Glutamatergic neuron (in vitro differentiated cells): ENCODE measurements at regions not wholly inside any gene's neighbourhood (a gene's known extent, or its start where the extent isn't known, plus 50 kb on each side); places are given as distances from the start of the nearest gene placed in this dataset.

Experiments
- DNase-seq: peaks from one replicate; pipeline ENCODE4 v3.0.0; 2022
- H3K27ac Mint-ChIP-seq: one replicate; pipeline ENCODE4 v1.8.0; 2020; ENCODE audit warnings: mild to moderate bottlenecking, mixed read lengths, inconsistent platforms; ENCODE audit not compliant: unreplicated experiment
- H3K27me3 Mint-ChIP-seq: one replicate; pipeline ENCODE4 v1.8.0; 2020; ENCODE audit warnings: mild to moderate bottlenecking, moderate library complexity, mixed read lengths, inconsistent platforms; ENCODE audit not compliant: unreplicated experiment
- H3K36me3 Mint-ChIP-seq: one replicate; pipeline ENCODE4 v1.8.0; 2020; ENCODE audit warnings: mild to moderate bottlenecking, mixed read lengths, inconsistent platforms; ENCODE audit not compliant: unreplicated experiment
- H3K4me1 Mint-ChIP-seq: one replicate; pipeline ENCODE4 v1.8.0; 2020; ENCODE audit warnings: mild to moderate bottlenecking, low read depth, mixed read lengths, inconsistent platforms; ENCODE audit not compliant: unreplicated experiment
- H3K4me3 Mint-ChIP-seq: one replicate; pipeline ENCODE4 v1.8.0; 2020; ENCODE audit warnings: mild to moderate bottlenecking, mixed read lengths, inconsistent platforms; ENCODE audit not compliant: unreplicated experiment
- H3K9me3 Mint-ChIP-seq: one replicate; pipeline ENCODE4 v1.8.0; 2020; ENCODE audit warnings: mild to moderate bottlenecking, moderate library complexity, mixed read lengths, inconsistent platforms; ENCODE audit not compliant: unreplicated experiment
- TF ChIP-seq, protein P1 (sequence below): fragments of 200-600 bp; sonication (generic); IDR thresholded peaks from one replicate; pipeline ENCODE4 v1.5.0; 2021; ENCODE audit not compliant: partially characterized antibody, unreplicated experiment

DNA sequence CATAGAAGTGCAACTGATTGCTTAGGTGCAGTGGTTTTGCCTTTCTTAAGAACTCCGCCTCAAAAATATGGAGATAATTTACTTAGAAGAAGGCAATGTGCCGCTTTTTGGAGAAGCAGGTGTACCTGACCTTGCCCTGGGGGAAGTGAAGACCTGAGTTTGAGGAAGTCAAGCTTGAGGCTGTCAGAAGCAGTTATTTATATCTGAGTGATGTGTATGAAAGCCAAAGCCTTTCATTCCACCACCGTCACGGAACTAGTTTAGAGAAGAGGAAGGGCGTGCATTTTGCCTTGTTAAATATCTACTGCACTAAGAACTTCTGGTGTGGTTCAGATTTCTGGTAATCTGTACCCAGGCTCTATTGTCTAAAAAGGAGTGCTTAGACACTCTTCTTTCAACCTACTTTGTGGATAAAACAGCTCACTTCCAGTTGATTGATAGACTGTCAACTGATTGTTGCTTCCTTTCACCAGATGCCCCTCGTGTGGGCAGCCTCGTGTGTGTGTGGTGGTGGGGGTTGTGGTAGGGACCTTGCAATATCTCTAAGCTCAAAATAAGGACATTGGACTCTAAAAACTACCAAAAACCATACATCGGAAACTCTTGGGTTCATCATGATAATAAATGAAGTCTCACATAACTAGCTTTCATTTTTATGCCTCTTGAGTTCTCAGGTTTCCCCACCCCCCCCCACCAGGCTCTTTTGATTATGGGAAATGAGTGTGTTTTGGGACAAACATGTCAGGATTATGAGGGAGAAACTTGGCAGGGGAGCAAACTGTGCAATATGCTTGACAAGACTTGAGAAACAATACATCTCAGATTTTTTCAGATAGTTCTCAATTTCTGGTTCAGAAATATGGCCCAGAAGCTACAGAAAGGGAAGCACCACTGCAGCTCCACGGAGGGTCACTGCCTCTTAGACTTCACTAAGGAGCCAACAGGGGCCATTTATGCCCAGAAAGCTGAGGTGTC lies 78.6 kb downstream of the ARF6 start:
- peaks cover 5% of the 10 kb centered on the region for H3K36me3 Mint-ChIP-seq
- no peak for DNase-seq
- H3K9me3 Mint-ChIP-seq, result peaks cover 3% of the 10 kb centered on the region
- TF ChIP-seq, protein P1, sequence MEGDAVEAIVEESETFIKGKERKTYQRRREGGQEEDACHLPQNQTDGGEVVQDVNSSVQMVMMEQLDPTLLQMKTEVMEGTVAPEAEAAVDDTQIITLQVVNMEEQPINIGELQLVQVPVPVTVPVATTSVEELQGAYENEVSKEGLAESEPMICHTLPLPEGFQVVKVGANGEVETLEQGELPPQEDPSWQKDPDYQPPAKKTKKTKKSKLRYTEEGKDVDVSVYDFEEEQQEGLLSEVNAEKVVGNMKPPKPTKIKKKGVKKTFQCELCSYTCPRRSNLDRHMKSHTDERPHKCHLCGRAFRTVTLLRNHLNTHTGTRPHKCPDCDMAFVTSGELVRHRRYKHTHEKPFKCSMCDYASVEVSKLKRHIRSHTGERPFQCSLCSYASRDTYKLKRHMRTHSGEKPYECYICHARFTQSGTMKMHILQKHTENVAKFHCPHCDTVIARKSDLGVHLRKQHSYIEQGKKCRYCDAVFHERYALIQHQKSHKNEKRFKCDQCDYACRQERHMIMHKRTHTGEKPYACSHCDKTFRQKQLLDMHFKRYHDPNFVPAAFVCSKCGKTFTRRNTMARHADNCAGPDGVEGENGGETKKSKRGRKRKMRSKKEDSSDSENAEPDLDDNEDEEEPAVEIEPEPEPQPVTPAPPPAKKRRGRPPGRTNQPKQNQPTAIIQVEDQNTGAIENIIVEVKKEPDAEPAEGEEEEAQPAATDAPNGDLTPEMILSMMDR, result no peak
- H3K4me1 Mint-ChIP-seq, result peaks cover 7% of the 10 kb centered on the region
- H3K27me3 Mint-ChIP-seq, result peaks cover 4% of the 10 kb centered on the region
- H3K27ac Mint-ChIP-seq, result no peak overlapping the region
- H3K4me3 Mint-ChIP-seq, result no peak overlapping the region

DNA sequence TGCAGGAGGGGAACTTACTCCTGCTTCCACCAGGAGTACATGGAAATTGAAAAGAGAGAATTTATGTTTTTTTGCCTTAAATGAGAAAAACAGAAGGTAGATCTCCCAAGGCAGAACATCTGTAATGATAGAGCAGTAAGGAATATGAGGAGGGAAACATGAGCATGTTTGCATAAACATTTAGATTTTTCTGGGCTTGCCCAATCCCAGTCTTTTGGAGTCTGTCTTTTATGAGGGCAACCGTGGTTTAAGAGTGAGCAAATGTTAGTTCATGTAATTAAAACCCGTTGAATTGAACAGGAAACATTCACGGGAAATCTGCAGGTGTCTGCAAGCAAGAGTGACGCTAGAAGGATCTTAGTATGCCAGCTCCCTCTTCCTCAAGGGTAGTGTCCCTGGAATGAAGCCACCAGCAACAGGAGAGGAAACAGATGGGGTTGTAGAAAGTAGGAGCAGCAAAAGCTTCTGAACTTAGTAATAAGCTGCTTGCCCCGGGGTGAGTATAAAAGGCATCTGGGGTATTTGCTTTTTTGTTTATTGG lies 79.3 kb downstream of the ARF6 start:
- Mint-ChIP-seq H3K4me1 (peaks cover 7% of the 10 kb centered on the region), H3K27me3 (peaks cover 4% of the 10 kb centered on the region), H3K27ac (no peak overlapping the region), H3K36me3 (peaks cover 5% of the 10 kb centered on the region), H3K9me3 (peaks cover 2% of the 10 kb centered on the region), H3K4me3 (no peak overlapping the region)
- no peak for DNase-seq
- TF ChIP-seq, protein P1, result no peak

DNA sequence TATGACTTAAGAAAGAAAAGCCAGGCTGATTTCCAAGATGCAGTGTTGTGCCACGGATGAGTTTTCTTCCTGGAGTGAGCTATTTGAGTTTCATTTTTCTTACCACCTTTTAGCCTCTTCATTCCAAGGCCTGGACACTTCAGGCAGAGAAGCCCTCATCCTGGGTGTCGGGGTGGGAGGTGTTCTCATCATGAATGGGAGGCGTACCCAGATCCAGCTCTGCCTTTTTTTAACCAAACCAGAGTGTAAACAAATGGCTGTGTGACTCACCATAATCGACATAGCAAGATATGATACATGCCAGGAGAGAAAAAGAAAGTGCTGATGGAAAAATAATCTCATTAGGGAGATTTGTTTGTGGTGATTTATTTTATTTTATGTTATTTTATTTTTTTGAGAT lies 79.9 kb downstream of the ARF6 start:
- no peak for DNase-seq
- TF ChIP-seq, protein P1, result no peak
- no peak overlapping the region for H3K27ac Mint-ChIP-seq
- H3K27me3 Mint-ChIP-seq, result peaks cover 4% of the 10 kb centered on the region
- no peak overlapping the region for H3K4me3 Mint-ChIP-seq
- peaks cover 5% of the 10 kb centered on the region for H3K36me3 Mint-ChIP-seq
- H3K4me1 Mint-ChIP-seq, result peaks cover 7% of the 10 kb centered on the region
- H3K9me3 Mint-ChIP-seq, result peaks cover 1% of the 10 kb centered on the region

DNA sequence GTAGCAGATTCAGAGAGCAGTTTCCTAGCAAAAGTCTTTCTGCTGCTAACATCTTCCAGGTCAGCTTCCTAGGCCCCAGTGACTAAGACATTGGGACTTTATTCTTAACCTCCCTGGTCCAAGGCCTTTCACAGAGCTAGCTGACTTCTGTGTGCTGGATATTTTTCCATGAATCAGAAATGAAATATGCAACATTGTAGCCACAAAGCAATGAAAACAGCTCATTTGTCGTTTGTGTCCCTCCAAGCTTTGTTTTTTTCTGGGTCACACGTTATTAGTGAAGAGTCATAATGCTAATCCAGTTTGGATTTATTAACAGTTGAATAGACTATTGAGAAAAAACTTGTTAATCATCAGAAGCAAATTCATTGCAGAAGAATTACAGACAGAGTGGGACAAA lies 82.4 kb downstream of the ARF6 start:
- TF ChIP-seq, protein P1, result no peak
- H3K4me3 Mint-ChIP-seq, result no peak overlapping the region
- H3K27me3 Mint-ChIP-seq, result peaks cover 4% of the 10 kb centered on the region
- peaks cover 1% of the 10 kb centered on the region for H3K9me3 Mint-ChIP-seq
- peaks cover 5% of the 10 kb centered on the region for H3K4me1 Mint-ChIP-seq
- H3K27ac Mint-ChIP-seq, result no peak overlapping the region
- peaks cover 5% of the 10 kb centered on the region for H3K36me3 Mint-ChIP-seq
- DNase-seq, result no peak

DNA sequence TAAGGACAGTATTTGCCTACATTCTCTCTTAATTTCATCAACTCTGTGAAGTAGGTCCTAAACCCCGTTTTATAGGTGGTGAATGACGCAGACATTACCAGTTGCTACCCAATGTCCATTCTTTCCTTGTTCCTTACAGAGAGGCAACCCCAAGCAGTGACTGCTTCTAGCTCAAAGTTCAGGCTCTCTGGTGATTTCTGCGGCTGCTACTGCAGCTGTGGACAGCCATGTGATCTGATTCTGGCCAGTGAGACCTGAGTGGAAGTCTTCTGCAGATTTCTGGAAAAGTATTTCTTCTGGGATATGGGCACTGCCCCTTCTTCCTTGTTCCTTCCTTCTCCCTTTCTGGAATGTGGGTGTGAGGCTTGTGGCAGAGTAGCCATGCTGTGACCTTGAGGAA lies 82.9 kb downstream of the ARF6 start:
- TF ChIP-seq, protein P1, result no peak
- Mint-ChIP-seq H3K27ac (no peak overlapping the region), H3K4me3 (no peak overlapping the region), H3K27me3 (peaks cover 4% of the 10 kb centered on the region), H3K9me3 (peaks cover 1% of the 10 kb centered on the region), H3K36me3 (peaks cover 4% of the 10 kb centered on the region), H3K4me1 (peaks cover 10% of the 10 kb centered on the region)
- DNase-seq, result no peak
